ENCODE measurements at regions not wholly inside any gene's neighbourhood (a gene's known extent, or its start where the extent isn't known, plus 50 kb on each side); places are given as distances from the start of the nearest gene placed in this dataset.

- no peak for DNase-seq
These were observed 462.9 kb downstream of the WDR72 start for GRCh38 chr15:53296603-53297002.

GRCh38 chr15:53295574-53295973 is 463.9 kb downstream of the WDR72 start:
- DNase-seq: no peak

- no peak for DNase-seq
These were observed 470.9 kb downstream of the WDR72 start for GRCh38 chr15:53288542-53288941.

GRCh38 chr15:53274630-53275029 is 484.5 kb upstream of the ONECUT1 start:
- DNase-seq: no peak

- no peak for DNase-seq
These were observed 482.0 kb upstream of the ONECUT1 start for GRCh38 chr15:53272116-53272515.

- no peak for DNase-seq
These were observed 476.0 kb upstream of the ONECUT1 start for GRCh38 chr15:53266176-53266575.

- no peak for DNase-seq
These were observed 470.5 kb upstream of the ONECUT1 start for GRCh38 chr15:53260647-53261046.

- no peak for DNase-seq
These were observed 466.3 kb upstream of the ONECUT1 start for GRCh38 chr15:53256457-53256856.

GRCh38 chr15:53256043-53256442 is 465.9 kb upstream of the ONECUT1 start:
- DNase-seq: no peak

- DNase-seq: no peak
These were observed 461.9 kb upstream of the ONECUT1 start for GRCh38 chr15:53251996-53252395.

GRCh38 chr15:53251523-53251922 is 461.4 kb upstream of the ONECUT1 start:
- DNase-seq: no peak

GRCh38 chr15:53247041-53247708 is 457.0 kb upstream of the ONECUT1 start:
- DNase-seq: no peak

- DNase-seq: no peak
These were observed 456.3 kb upstream of the ONECUT1 start for GRCh38 chr15:53246404-53246803.

GRCh38 chr15:53233801-53234200 is 443.7 kb upstream of the ONECUT1 start:
- no peak for DNase-seq

GRCh38 chr15:53230473-53230872 is 440.3 kb upstream of the ONECUT1 start:
- no peak for DNase-seq

GRCh38 chr15:53226559-53226958 is 436.4 kb upstream of the ONECUT1 start:
- no peak for DNase-seq

GRCh38 chr15:53225781-53226180 is 435.6 kb upstream of the ONECUT1 start:
- no peak for DNase-seq

GRCh38 chr15:53224371-53224770 is 434.2 kb upstream of the ONECUT1 start:
- no peak for DNase-seq

- no peak for DNase-seq
These were observed 433.7 kb upstream of the ONECUT1 start for GRCh38 chr15:53223815-53224214.

- no peak for DNase-seq
These were observed 428.8 kb upstream of the ONECUT1 start for GRCh38 chr15:53218666-53219580.

- DNase-seq: no peak
These were observed 425.9 kb upstream of the ONECUT1 start for GRCh38 chr15:53216036-53216435.

- no peak for DNase-seq
These were observed 423.2 kb upstream of the ONECUT1 start for GRCh38 chr15:53213336-53213735.

GRCh38 chr15:53212785-53213184 is 422.6 kb upstream of the ONECUT1 start:
- no peak for DNase-seq

- DNase-seq: no peak
These were observed 420.5 kb upstream of the ONECUT1 start for GRCh38 chr15:53210653-53211052.

Data from NCI-H1092 treated with DMSO at 0.1 percent for 48 hours (cell line).